Mucosa of descending colon (tissue), 3 donors: ENCODE measurements at regions not wholly inside any gene's neighbourhood (a gene's known extent, or its start where the extent isn't known, plus 50 kb on each side); places are given as distances from the start of the nearest gene placed in this dataset.

Experiments
- ATAC-seq: fragments of 200-7000 bp; cut with Tn5 transposase; one replicate; pipeline ENCODE4 v1.9.1; 2020; ENCODE audit warnings: mild to moderate bottlenecking, moderate library complexity
- DNase-seq, 3 donors: peaks; one replicate each; pipeline ENCODE4 v3.0.0-alpha.2; 2020
- H3K36me3 ChIP-seq: fragments of 200-600 bp; one replicate; pipeline ENCODE4 v1.8.0; 2021; ENCODE audit warnings: low read depth, mild to moderate bottlenecking
- H3K4me1 ChIP-seq: fragments of 200-600 bp; one replicate; pipeline ENCODE4 v1.8.0; 2021; ENCODE audit warnings: low read depth, mild to moderate bottlenecking
- H3K4me3 ChIP-seq: fragments of 200-600 bp; one replicate; pipeline ENCODE4 v1.8.0; 2021; ENCODE audit warnings: mild to moderate bottlenecking
- H3K9me3 ChIP-seq: fragments of 200-600 bp; one replicate; pipeline ENCODE4 v1.8.0; 2021; ENCODE audit warnings: mild to moderate bottlenecking
- CTCF ChIP-seq: fragments of 200-600 bp; IDR thresholded peaks from one replicate; pipeline ENCODE4 v1.8.0; 2022; ENCODE audit warnings: antibody characterized with exemption, mild to moderate bottlenecking
- intact Hi-C, 2 donors: fragments of 100-400 bp; cut with DNase I in 1 of 2; cut with micrococcal nuclease in 1 of 2; formaldehyde crosslinking; loops; one replicate each; pipeline versions ENCODE4 v1.11.0 to v1.11.1; 2022; cut with DNase I, micrococcal nuclease
- donor health status: DM: no; HTN: no; CAD: no; lungs with moderate emphysema.
- donor health status: DM: no; HTN: no; CAD: no.
- donor health status: DM: no; HTN: yes; CAD: no.

GRCh38 chr1:173302366-173302765 is 95.2 kb upstream of the TNFSF4 start:
- ATAC-seq, result no peak
- no peaks in the 10 kb centered on the region for H3K4me1 ChIP-seq
- no peak for DNase-seq
- no peak for TF ChIP-seq CTCF
- H3K4me3 ChIP-seq, result no peak overlapping the region
- H3K9me3 ChIP-seq, result no peaks in the 10 kb centered on the region
- intact Hi-C loops, result no loop called here
- H3K36me3 ChIP-seq, result no peaks in the 10 kb centered on the region

- no peak for TF ChIP-seq CTCF
- H3K36me3 ChIP-seq, result no peaks in the 10 kb centered on the region
- DNase-seq, result no peak
- no peaks in the 10 kb centered on the region for H3K9me3 ChIP-seq
- intact Hi-C loops, result no loop called here
- ATAC-seq, result no peak
- H3K4me1 ChIP-seq, result no peaks in the 10 kb centered on the region
- H3K4me3 ChIP-seq, result no peak overlapping the region
Measured at GRCh38 chr1:173302890-173303829, 96.0 kb upstream of the TNFSF4 start.

- DNase-seq, result no peak
- Histone ChIP-seq H3K9me3 (no peaks in the 10 kb centered on the region), H3K4me1 (no peaks in the 10 kb centered on the region), H3K4me3 (no peak overlapping the region), H3K36me3 (no peaks in the 10 kb centered on the region)
- intact Hi-C loops, result no loop called here
- TF ChIP-seq CTCF, result no peak
- ATAC-seq, result no peak
Measured at GRCh38 chr1:173303984-173304383, 96.9 kb upstream of the TNFSF4 start.

GRCh38 chr1:173304529-173305227 is 97.5 kb upstream of the TNFSF4 start:
- no peak for ATAC-seq

GRCh38 chr1:173307845-173308244 is 100.7 kb upstream of the TNFSF4 start:
- ATAC-seq, result no peak
- H3K4me1 ChIP-seq, result no peaks in the 10 kb centered on the region
- intact Hi-C loops, result no loop called here
- H3K4me3 ChIP-seq, result no peak overlapping the region
- no peak for TF ChIP-seq CTCF
- no peak for DNase-seq
- H3K9me3 ChIP-seq, result no peaks in the 10 kb centered on the region
- no peaks in the 10 kb centered on the region for H3K36me3 ChIP-seq

More at GRCh38 chr1:173304529-173305227, 97.5 kb upstream of the TNFSF4 start:
- no peak for TF ChIP-seq CTCF
- intact Hi-C loops, result no loop called here
- DNase-seq, result no peak
- Histone ChIP-seq H3K4me3 (no peak overlapping the region), H3K4me1 (no peaks in the 10 kb centered on the region), H3K9me3 (no peaks in the 10 kb centered on the region), H3K36me3 (no peaks in the 10 kb centered on the region)
